NCI-H526 treated with DMSO at 0.1 percent for 48 hours (cell line): ENCODE measurements at regions not wholly inside any gene's neighbourhood (a gene's known extent, or its start where the extent isn't known, plus 50 kb on each side); places are given as distances from the start of the nearest gene placed in this dataset.

ENCODE experiments used
- DNase-seq: peaks from one replicate; lab custom pipeline; 2025; lab: John Stamatoyannopoulos, UW

DNA sequence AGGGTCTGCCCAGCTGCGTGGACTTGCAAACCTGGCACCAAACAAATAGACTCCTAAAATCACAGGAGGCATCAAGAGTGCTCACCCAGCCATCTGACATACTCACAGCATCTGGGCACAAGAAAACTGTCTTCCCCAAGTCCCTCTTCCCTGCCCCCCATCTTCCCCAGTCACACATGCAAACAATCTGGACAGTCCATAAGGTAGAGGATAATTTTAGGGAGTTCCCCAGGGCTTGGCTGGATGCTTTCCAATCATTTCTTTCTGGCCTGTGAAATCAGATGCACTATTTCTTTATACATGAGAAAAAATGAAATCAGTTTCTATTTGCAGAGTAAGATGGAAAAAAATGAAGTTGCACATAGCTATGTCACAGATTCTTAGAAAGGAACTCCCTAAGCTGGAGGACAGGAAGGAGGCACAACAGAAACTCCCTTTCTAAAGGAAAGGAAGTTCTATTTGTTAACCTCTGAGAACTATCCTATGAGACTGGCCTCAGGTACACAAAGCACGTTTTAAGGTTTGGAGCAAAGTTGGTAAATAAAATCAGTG lies 342.3 kb downstream of the HNRNPD start:
- no peak for DNase-seq

DNA sequence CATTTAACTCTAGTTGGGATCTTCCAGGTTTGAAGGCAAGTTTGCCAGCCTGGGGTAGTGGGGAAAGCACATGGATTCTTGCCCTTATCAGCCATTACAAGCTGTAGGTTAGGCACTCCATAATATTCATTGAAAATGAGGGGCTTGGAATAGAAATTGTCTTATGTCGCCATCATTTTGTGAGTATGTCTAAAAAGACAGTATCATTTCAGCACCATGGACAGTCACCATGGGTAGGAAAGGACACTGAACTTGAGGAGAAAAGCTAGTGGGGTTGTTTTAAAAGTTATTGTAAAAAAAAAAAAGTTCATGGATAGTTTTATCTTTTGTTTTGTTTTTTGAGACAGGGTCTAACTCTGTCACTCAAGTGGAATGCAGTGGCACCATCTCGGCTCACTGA lies 356.1 kb downstream of the HNRNPD start:
- DNase-seq: no peak

DNA sequence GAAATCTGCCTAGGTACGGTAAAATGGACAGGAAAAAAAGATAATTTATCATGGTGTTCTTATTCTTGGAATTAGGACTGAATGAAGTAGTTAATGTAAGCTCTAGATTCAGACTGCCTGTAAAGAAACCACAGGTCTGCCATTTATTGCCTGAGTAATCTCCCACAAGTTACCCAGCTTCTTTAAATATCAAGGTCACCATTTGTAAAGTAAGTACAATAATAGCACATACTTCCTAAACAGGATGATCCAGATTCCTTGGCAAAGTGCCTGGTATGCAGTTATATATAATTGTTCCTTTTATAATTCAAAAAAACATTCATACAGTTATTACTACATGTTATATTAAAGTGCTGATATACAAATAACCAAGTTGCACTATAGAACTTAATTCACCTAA lies 368.6 kb downstream of the HNRNPD start:
- DNase-seq: no peak

DNA sequence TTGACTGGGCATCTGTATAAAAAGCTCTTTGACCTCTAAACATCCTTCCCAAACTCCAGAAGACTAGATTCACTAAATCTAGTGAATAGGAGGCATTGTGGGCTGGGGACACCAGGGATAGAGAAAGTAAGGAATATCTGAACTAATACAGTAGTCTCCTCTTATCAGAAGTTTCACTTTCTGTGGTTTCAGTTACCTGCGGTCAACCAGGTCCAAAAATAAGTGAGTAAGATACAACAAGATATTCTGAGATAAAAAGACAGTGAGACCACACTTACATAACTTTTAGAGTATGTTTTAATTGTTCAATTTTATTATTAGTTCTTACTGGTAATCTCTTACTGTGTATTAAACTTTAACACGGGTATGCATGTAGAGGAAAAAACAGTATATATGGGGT lies 376.5 kb downstream of the HNRNPD start:
- no peak for DNase-seq

DNA sequence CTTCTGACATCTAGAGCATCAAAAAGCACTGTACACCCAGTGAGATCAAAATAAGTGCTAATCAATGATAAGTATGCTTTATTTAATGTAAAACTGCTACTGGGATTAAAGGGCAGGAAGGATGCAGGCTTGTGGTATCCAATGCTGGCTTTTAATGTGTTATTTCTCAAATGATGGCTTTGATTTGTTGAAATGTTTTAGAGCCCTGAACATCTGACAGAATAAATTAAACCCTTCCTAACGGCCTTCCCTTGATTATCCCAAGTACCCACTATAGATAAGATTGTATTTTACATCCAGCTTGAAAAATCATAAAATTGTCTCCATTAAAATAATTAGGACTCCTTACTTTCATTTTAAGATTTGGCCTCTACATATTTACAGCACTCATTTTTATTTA lies 382.9 kb downstream of the HNRNPD start:
- no peak for DNase-seq

DNA sequence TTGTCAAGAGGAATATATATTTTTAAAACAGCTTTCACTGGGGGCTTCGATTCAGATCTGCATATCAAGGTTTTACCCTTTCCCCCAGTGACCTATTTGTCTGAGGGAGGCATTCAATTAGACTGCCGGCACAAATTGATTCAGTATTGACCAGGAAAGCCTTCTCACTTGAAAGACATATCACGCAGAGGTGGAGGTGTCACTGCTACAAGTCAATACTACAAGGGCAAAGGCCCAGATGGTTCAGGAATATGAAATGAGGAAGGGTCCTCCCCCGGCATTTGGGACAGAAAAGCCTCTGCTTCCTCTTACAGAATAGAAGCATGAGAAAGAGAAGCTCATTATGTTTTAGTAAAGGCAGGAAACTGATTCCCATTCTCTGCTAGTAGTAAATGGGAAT lies 383.6 kb downstream of the HNRNPD start:
- no peak for DNase-seq

- no peak for DNase-seq
Observed at GRCh38 chr4:81989202-81989601, 384.6 kb downstream of the HNRNPD start.

DNA sequence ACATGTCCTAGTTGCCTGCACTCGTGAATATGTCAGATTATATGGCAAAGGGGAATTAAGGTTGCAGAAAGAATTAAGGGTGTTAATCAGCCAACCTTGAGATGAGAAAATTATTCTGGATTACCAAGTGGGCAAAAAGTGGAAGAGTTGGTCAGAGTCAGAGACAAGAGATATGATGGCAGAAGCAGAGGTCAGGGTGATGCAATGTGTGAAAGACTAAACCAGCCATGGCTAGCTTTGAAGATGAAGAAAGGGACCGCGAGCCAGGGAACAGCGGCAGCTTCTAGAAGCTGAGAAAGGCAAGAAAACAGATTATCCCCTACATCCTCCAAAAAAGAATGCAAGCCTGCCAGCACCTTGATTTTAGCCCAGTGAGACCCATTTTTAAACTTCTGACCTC lies 385.6 kb downstream of the HNRNPD start:
- DNase-seq: no peak

DNA sequence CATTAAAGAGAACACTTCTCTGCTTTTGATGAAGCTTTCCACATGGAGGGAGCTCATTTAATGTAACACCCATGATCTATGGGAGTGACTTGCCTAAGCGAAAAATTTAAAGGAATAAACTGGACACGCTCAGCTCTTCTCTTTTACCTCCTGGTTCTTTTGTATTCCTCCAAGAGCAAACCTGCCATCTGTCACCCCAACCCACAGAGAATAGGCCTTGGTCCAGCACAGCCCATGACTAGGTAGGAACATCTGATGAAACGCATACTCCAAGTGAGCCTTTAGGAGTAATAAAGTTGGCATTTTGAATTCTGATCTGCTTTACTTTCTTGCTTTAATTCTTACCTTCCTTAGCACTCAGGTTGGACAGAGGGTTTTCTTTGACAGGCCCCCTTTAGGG lies 389.0 kb downstream of the HNRNPD start:
- DNase-seq: no peak

DNA sequence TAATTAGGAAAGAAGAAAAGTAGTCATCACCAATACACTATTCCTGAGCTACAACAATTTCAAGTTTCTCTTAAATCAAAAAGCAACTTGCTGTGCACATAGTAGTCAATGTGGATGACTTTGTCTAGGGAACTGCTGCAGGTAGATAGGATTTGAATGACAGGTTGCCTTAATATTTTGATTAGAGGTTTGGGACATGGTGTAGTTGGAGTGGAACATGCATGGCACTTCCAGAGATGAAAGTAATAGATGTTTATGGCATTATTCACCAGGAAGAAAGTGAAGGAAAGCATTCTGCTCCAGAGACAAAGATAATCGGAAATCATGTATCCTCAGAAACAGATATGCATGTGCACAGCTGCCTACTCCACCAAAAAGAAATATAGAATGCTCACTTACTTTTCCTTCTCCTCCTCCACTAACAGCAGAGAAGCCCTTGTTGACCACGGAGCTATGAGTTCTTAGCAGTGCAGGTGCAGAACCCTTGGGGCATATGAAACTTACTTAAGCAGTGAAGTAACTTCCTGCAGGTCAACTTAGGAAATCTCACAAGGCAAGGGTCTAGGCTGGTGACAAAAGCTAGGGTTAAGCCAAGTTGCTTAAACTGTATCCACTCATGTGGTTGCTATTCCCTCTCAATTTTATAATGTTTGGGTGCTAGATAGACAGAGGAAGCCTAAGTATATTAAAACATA lies 390.8 kb downstream of the HNRNPD start:
- DNase-seq: no peak

- DNase-seq: no peak
Observed at GRCh38 chr4:81981218-81981617, 392.6 kb downstream of the HNRNPD start.

GRCh38 chr4:81974523-81974922 lies 399.3 kb downstream of the HNRNPD start:
- DNase-seq: no peak

- no peak for DNase-seq
Observed at GRCh38 chr4:81971637-81972381, 402.0 kb downstream of the HNRNPD start.

DNA sequence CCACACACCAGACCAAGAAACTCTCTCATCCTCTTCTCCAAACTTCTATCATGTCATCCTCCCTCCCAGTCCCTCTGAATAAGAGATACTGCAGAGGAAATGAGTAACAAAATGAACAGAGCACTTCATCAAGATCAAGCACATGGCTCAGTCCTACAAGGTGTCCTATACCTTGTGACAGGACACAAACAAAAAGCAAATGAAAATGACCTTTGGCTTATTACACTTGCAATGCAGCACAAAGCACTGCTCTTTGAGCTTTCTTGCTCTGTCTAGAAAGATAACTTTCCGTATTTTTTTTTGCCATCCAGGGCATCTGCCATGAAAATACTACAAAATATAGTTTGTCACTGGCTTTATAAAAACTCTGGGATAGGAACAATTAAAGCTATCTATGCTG lies 402.7 kb downstream of the HNRNPD start:
- no peak for DNase-seq

- DNase-seq: no peak
Observed at GRCh38 chr4:81970454-81970853, 403.3 kb downstream of the HNRNPD start.

GRCh38 chr4:81966676-81967075 lies 407.1 kb downstream of the HNRNPD start:
- DNase-seq: no peak

- DNase-seq: no peak
Observed at GRCh38 chr4:81965911-81966310, 407.9 kb downstream of the HNRNPD start.

DNA sequence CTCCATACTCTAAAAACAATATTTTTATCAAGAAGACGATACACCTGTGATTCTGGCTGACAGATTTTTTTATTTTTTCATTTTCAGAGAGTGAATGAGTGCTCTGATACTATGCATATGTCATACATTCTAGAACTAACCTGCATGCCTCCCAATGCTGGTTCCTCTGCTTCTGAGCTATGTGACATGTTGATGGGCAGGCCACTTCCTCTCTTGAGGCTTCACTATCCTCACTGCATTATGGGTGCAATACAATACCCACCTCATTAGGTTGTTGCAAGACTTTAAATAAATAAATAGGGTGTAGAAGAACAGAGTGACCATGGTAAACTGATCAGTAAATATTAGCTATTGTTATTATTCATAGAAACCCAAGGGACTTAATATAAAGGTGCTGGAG lies 408.3 kb downstream of the HNRNPD start:
- DNase-seq: no peak

- DNase-seq: no peak
Observed at GRCh38 chr4:81963763-81964020, 410.1 kb downstream of the HNRNPD start.

DNA sequence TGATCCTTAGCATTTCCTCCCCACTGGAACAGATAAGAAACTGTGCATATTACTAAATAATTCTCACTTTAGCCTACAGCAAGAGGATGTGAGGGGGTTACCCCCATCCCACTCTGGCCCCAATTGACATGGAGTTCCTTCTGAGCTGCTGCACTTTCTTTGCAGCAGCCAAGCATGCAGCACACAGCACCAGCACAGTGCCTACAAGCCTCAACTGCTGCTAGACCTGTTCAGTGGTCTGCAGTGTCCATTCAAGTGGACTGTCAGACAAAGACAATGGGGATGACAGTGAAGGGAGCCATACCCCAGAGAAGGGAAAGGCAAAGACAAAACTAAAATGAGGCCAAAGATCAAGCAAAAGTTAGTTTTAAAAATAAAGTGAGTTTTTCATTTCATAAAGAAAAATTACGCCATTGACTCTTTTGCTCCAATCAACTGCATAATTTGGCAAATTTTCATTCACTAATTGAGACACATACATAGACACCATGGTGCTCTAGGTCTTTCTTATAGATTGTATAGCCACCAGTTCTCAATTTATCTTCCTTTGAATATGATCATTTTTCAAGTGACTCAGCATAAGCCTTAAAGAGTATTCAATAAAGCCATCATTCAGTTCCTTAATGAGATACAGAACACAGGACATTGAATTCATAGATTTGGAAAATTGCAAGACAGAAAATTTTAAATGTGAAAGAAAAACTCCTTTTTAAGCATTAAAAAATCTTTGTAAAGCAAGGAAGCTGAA lies 410.6 kb downstream of the HNRNPD start:
- DNase-seq: no peak

DNA sequence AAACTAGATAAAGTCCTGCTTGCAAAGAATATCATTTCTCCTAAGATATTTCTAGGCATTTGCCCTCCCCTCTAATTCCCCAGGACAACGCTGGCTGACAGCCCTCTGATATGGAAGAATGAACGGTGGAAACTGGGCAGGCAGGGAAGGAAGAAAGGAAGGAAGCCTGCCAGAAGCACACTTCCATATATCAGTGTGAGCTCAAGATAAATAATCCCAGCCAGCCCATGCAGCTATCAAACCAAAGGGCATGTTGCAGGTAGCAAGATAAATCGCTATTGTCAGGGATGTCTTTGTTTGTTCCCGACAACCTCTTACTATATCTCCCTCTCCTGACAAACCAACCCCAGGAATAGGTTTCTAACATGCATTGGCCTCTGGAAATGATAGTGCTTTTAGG lies 412.8 kb downstream of the HNRNPD start:
- no peak for DNase-seq

DNA sequence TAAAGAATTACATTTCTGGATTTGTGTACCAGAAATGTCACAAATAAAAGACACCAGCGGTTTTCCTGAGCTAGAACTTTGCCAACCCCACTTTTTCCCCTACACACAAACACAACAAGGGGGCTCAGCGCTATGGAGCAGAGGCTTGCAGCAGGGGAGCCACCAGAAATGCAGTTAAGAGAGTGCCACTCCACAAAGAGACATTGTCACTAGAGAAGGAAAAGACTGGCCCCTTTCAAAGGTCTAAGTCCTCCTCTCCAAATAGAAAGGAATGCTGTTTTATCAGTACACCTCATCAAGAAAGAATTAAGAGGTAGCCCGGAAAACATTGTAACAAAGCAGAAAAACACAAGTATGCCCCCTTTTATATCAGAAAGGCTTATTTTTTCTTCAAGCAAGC lies 419.5 kb downstream of the HNRNPD start:
- no peak for DNase-seq

- DNase-seq: no peak
Observed at GRCh38 chr4:81951891-81952455, 421.8 kb downstream of the HNRNPD start.
